K562 (cell line): ENCODE measurements at regions not wholly inside any gene's neighbourhood (a gene's known extent, or its start where the extent isn't known, plus 50 kb on each side); places are given as distances from the start of the nearest gene placed in this dataset.

ENCODE experiments used
- CREB3 ChIP-seq: fragments of 450-650 bp; conservative IDR thresholded peaks from 2 replicates; pipeline ENCODE4 v1.6.1; 2016; ENCODE audit warnings: missing genetic modification characterization, low read depth, mild to moderate bottlenecking, missing compliant biosample characterization, moderate library complexity
- FOXA3 ChIP-seq, 2 experiments: fragments of 450-650 bp in 1 of 2; sonication (generic) in 1 of 2; formaldehyde crosslinking; IDR thresholded peaks in 1 of 2; conservative IDR thresholded peaks in 1 of 2; 2 replicates each; pipeline versions ENCODE4 v1.4.0 to v1.8.0; 2020 to 2022; ENCODE audit warnings: mild to moderate bottlenecking in 2 of 2, missing genetic modification reagents in 1 of 2
- GTF2E2 ChIP-seq: fragments of 200-800 bp; sonication (Bioruptor generic); IDR thresholded peaks from 2 replicates; pipeline ENCODE4 v1.6.1; 2016; ENCODE audit warnings: missing genetic modification characterization, missing compliant biosample characterization
- L3MBTL2 ChIP-seq: fragments of 450-650 bp; IDR thresholded peaks from 2 replicates; pipeline ENCODE4 v1.6.1; 2016; ENCODE audit warnings: mild to moderate bottlenecking, moderate library complexity
- USF1 ChIP-seq: sonication (generic); formaldehyde crosslinking; IDR thresholded peaks from 2 replicates; pipeline ENCODE4 v1.9.0; 2022; ENCODE audit warnings: mild to moderate bottlenecking, missing genetic modification reagents
- YY1 ChIP-seq, 3 experiments: IDR thresholded peaks; 2 replicates each; pipeline ENCODE4 v1.6.1; 2011; ENCODE audit warnings: low read length in 2 of 3, mild to moderate bottlenecking in 2 of 3, moderate library complexity in 2 of 3, borderline replicate concordance in 1 of 3, control low read depth in 1 of 3, low read depth in 1 of 3; ENCODE audit not compliant: insufficient read depth in 3 of 3, insufficient replicate concordance in 2 of 3, control insufficient read depth in 1 of 3, insufficient read length in 1 of 3; ENCODE audit errors: extremely low read depth in 1 of 3
- ZBTB33 ChIP-seq: sonication (generic); formaldehyde crosslinking; IDR thresholded peaks from 2 replicates; pipeline ENCODE4 v1.8.1; 2023; ENCODE audit warnings: mild to moderate bottlenecking, missing genetic modification reagents
- ZNF318 ChIP-seq, 2 experiments: fragments of 450-650 bp; IDR thresholded peaks; 2 replicates each; pipeline ENCODE4 v1.6.1; 2016; ENCODE audit warnings: mild to moderate bottlenecking in 2 of 2, borderline replicate concordance in 1 of 2, low read depth in 1 of 2, moderate library complexity in 1 of 2
- ZNF445 ChIP-seq: fragments of 250-450 bp; sonication (Bioruptor Pico); IDR thresholded peaks from 2 replicates; pipeline ENCODE4 v1.4.0; 2020; ENCODE audit warnings: low read depth, mild to moderate bottlenecking, moderate library complexity
- ZNF740 ChIP-seq, 3 experiments: fragments of 200-800 bp in 1 of 3; sonication (Bioruptor generic) in 1 of 3; sonication (generic) in 1 of 3; formaldehyde crosslinking in 1 of 3; IDR thresholded peaks; 2 replicates each; pipeline versions ENCODE4 v1.6.1 to v1.8.0; 2016 to 2022; ENCODE audit warnings: mild to moderate bottlenecking in 2 of 3, missing compliant biosample characterization in 2 of 3, missing genetic modification characterization in 2 of 3, missing genetic modification reagents in 1 of 3

GRCh38 chr14:65287264-65288131 lies 125.0 kb upstream of the FUT8 start (continued):
- TF ChIP-seq CREB3, result no peak
- no peak for TF ChIP-seq GTF2E2
- no peak for TF ChIP-seq FOXA3 (CRISPR knock-in tag; conservative IDR thresholded peaks at IDR 0.05 in 1 of 2, IDR thresholded peaks at IDR 0.05 in 1 of 2)
- no peak for TF ChIP-seq L3MBTL2
- TF ChIP-seq ZBTB33 (CRISPR knock-in tag), result peak; percentile 81
- peak in 1 of 3 experiments; percentile 12 for TF ChIP-seq YY1 (IDR thresholded peaks at IDR 0.05; ENCODE audit: borderline replicate concordance in 1 of 3, control insufficient read depth in 1 of 3, extremely low read depth in 1 of 3, insufficient read depth in 3 of 3, insufficient read length in 1 of 3, insufficient replicate concordance in 2 of 3, low read depth in 1 of 3, low read length in 2 of 3)
- TF ChIP-seq ZNF740 (CRISPR knock-in tag; IDR thresholded peaks at IDR 0.05), result no peak
- TF ChIP-seq ZNF740 (tag; IDR thresholded peaks at IDR 0.05), result no peak
- no peak for TF ChIP-seq ZNF318 (IDR thresholded peaks at IDR 0.05; ENCODE audit: borderline replicate concordance in 1 of 2, low read depth in 1 of 2)
- TF ChIP-seq ZNF445, result no peak
- TF ChIP-seq USF1 (CRISPR knock-in tag), result no peak
